ENCODE measurements at regions not wholly inside any gene's neighbourhood (a gene's known extent, or its start where the extent isn't known, plus 50 kb on each side); places are given as distances from the start of the nearest gene placed in this dataset.

DNA sequence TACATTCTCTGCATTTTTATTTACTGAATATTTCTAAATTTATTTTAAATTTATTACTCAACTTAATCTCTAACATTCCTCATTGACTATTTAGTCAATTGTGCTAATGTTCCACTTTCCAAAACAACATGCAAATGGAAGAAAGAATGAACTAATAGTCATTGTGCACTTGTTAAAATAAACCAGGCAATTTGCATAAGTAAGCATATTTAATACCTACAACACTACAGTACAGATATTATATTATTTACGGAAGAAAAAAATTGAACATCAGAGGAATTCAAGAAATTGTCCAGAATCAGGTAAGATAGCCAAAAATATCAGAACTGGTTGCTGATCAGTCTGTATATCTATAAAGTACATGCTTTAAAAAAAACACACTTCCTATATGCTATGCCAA lies 320.5 kb downstream of the CENPW start:
- no peaks in the 10 kb centered on the region for H3K27me3 Mint-ChIP-seq (ENCODE audit: insufficient read depth, unreplicated experiment)
- H3K36me3 ChIP-seq (ENCODE audit: control insufficient read depth, insufficient read depth, low read length) = no peaks in the 10 kb centered on the region
- no peak for DNase-seq
- ChIA-PET POLR2A (no interaction called here), CTCF (no interaction called here)
- TF ChIP-seq, protein P1, sequence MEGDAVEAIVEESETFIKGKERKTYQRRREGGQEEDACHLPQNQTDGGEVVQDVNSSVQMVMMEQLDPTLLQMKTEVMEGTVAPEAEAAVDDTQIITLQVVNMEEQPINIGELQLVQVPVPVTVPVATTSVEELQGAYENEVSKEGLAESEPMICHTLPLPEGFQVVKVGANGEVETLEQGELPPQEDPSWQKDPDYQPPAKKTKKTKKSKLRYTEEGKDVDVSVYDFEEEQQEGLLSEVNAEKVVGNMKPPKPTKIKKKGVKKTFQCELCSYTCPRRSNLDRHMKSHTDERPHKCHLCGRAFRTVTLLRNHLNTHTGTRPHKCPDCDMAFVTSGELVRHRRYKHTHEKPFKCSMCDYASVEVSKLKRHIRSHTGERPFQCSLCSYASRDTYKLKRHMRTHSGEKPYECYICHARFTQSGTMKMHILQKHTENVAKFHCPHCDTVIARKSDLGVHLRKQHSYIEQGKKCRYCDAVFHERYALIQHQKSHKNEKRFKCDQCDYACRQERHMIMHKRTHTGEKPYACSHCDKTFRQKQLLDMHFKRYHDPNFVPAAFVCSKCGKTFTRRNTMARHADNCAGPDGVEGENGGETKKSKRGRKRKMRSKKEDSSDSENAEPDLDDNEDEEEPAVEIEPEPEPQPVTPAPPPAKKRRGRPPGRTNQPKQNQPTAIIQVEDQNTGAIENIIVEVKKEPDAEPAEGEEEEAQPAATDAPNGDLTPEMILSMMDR (IDR thresholded peaks at IDR 0.05; ENCODE audit: insufficient read depth in 1 of 2, low read depth in 1 of 2, low read length in 1 of 2, severe bottlenecking in 1 of 2, unreplicated experiment in 1 of 2) = no peak
- no peaks in the 10 kb centered on the region for H3K27me3 ChIP-seq (replicated peaks; ENCODE audit: control insufficient read depth, insufficient read depth, low read length)
- no peaks in the 10 kb centered on the region for H3K4me1 Mint-ChIP-seq (ENCODE audit: low read depth, unreplicated experiment)
- no peaks in the 10 kb centered on the region for H3K4me1 ChIP-seq
- H3K27ac Mint-ChIP-seq (ENCODE audit: unreplicated experiment) = no peak overlapping the region
- no peak overlapping the region for H3K4me3 ChIP-seq (ENCODE audit: low read depth, low read length)
- H3K4me3 Mint-ChIP-seq (ENCODE audit: unreplicated experiment) = no peak overlapping the region
- BruUV-seq (replicated peaks) = no TSS peak
- intact Hi-C loops (cut with micrococcal nuclease; ENCODE audit: unreplicated experiment) = no loop called here
- H3K36me3 Mint-ChIP-seq (ENCODE audit: insufficient read depth, unreplicated experiment) = no peaks in the 10 kb centered on the region
- peaks cover 12% of the 10 kb centered on the region for H3K9me3 Mint-ChIP-seq (ENCODE audit: unreplicated experiment)
- no peaks in the 10 kb centered on the region for H3K9me3 ChIP-seq

DNA sequence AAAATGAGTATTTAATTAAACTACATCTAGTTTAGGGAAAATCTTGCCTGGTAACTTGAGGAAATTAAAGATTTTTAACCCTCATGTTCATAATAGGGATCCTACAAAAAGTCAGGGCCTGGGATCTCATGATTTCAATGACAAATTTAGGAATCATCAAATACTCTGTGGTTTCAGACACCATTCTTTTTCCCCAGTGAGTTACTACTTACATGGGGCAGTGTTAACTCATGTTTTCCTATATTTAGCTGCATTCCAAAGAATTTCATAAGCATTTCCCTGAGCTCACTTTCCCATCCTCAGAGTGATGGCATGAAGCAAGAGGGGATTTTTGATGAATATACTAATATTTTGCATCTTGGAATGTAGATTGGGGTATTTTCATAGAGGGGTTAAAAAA lies 321.7 kb downstream of the CENPW start:
- H3K4me1 Mint-ChIP-seq (ENCODE audit: low read depth, unreplicated experiment) = no peaks in the 10 kb centered on the region
- no peaks in the 10 kb centered on the region for H3K27me3 Mint-ChIP-seq (ENCODE audit: insufficient read depth, unreplicated experiment)
- no peak overlapping the region for H3K4me3 Mint-ChIP-seq (ENCODE audit: unreplicated experiment)
- Histone ChIP-seq H3K9me3 (no peaks in the 10 kb centered on the region), H3K4me1 (no peaks in the 10 kb centered on the region), H3K4me3 (ENCODE audit: low read depth, low read length) (no peak overlapping the region), H3K27me3 (replicated peaks; ENCODE audit: control insufficient read depth, insufficient read depth, low read length) (no peaks in the 10 kb centered on the region), H3K36me3 (ENCODE audit: control insufficient read depth, insufficient read depth, low read length) (no peaks in the 10 kb centered on the region)
- no peaks in the 10 kb centered on the region for H3K9me3 Mint-ChIP-seq (ENCODE audit: unreplicated experiment)
- ChIA-PET CTCF (no interaction called here), POLR2A (no interaction called here)
- no peaks in the 10 kb centered on the region for H3K36me3 Mint-ChIP-seq (ENCODE audit: insufficient read depth, unreplicated experiment)
- intact Hi-C loops (cut with micrococcal nuclease; ENCODE audit: unreplicated experiment) = no loop called here
- TF ChIP-seq, protein P1 (IDR thresholded peaks at IDR 0.05; ENCODE audit: insufficient read depth in 1 of 2, low read depth in 1 of 2, low read length in 1 of 2, severe bottlenecking in 1 of 2, unreplicated experiment in 1 of 2) = no peak
- BruUV-seq (replicated peaks) = no TSS peak
- no peak for DNase-seq
- H3K27ac Mint-ChIP-seq (ENCODE audit: unreplicated experiment) = no peak overlapping the region

DNA sequence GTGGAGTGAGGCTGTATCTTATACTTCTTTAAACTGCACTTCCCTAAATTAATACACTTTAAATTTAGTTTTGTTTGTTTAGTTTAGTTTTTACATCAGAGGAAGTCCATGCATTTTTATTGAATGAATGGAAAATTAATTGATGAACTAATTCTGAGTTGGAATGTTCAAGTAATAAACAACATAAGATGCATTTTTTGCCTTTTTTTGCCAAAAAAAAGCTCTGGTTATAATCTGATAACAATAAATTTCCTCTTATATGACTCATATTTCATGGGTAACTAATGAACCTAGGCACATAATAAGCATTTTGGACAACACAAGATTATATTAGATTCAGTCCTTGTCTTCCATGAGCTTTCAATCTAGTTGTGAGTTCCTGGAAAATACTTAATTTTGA lies 323.1 kb downstream of the CENPW start:
- Histone ChIP-seq H3K27me3 (replicated peaks; ENCODE audit: control insufficient read depth, insufficient read depth, low read length) (no peaks in the 10 kb centered on the region), H3K4me3 (ENCODE audit: low read depth, low read length) (no peak overlapping the region), H3K4me1 (no peaks in the 10 kb centered on the region), H3K9me3 (no peaks in the 10 kb centered on the region), H3K36me3 (ENCODE audit: control insufficient read depth, insufficient read depth, low read length) (no peaks in the 10 kb centered on the region)
- no peak for DNase-seq
- Mint-ChIP-seq H3K4me3 (ENCODE audit: unreplicated experiment) (no peak overlapping the region), H3K27ac (ENCODE audit: unreplicated experiment) (no peak overlapping the region), H3K4me1 (ENCODE audit: low read depth, unreplicated experiment) (no peaks in the 10 kb centered on the region), H3K9me3 (ENCODE audit: unreplicated experiment) (no peaks in the 10 kb centered on the region), H3K27me3 (ENCODE audit: insufficient read depth, unreplicated experiment) (no peaks in the 10 kb centered on the region), H3K36me3 (ENCODE audit: insufficient read depth, unreplicated experiment) (no peaks in the 10 kb centered on the region)
- intact Hi-C loops (cut with micrococcal nuclease; ENCODE audit: unreplicated experiment) = no loop called here
- BruUV-seq (replicated peaks) = no TSS peak
- ChIA-PET CTCF (no interaction called here), POLR2A (no interaction called here)
- TF ChIP-seq, protein P1 (IDR thresholded peaks at IDR 0.05; ENCODE audit: insufficient read depth in 1 of 2, low read depth in 1 of 2, low read length in 1 of 2, severe bottlenecking in 1 of 2, unreplicated experiment in 1 of 2) = no peak

Data from Caco-2 (cell line).